GM12864 (cell line): ENCODE measurements at regions not wholly inside any gene's neighbourhood (a gene's known extent, or its start where the extent isn't known, plus 50 kb on each side); places are given as distances from the start of the nearest gene placed in this dataset.

Experiments used
- DNase-seq: peaks from one replicate; pipeline ENCODE4 v3.0.0-alpha.2; 2011; ENCODE audit warnings: low read depth
- H3K4me3 ChIP-seq: 2 replicates; pipeline ENCODE4 v1.5.1; 2011; ENCODE audit warnings: mild to moderate bottlenecking, low read depth, low read length, control low read depth
- CTCF ChIP-seq: IDR thresholded peaks from 2 replicates; pipeline ENCODE4 v1.5.1; 2011; ENCODE audit warnings: low read depth, mild to moderate bottlenecking, moderate library complexity, low read length, control low read depth, inconsistent platforms; ENCODE audit errors: missing control alignments

GRCh38 chr11:112852143-112852866 is 108.9 kb upstream of the NCAM1 start:
- DNase-seq: no peak
- TF ChIP-seq CTCF: no peak
- H3K4me3 ChIP-seq: no peak overlapping the region

- TF ChIP-seq CTCF: no peak
- no peak for DNase-seq
- no peak overlapping the region for H3K4me3 ChIP-seq
Measured at GRCh38 chr11:112856133-112856532, 105.1 kb upstream of the NCAM1 start.

GRCh38 chr11:112856591-112856990 is 104.6 kb upstream of the NCAM1 start:
- no peak overlapping the region for H3K4me3 ChIP-seq
- DNase-seq: no peak
- no peak for TF ChIP-seq CTCF

- DNase-seq: no peak
Measured at GRCh38 chr11:112858289-112859023, 102.8 kb upstream of the NCAM1 start.

GRCh38 chr11:112859787-112860186 is 101.4 kb upstream of the NCAM1 start:
- H3K4me3 ChIP-seq: no peak overlapping the region
- no peak for DNase-seq
- no peak for TF ChIP-seq CTCF

More at GRCh38 chr11:112858289-112859023, 102.8 kb upstream of the NCAM1 start:
- no peak for TF ChIP-seq CTCF
- H3K4me3 ChIP-seq: no peak overlapping the region

- no peak for DNase-seq
- TF ChIP-seq CTCF: no peak
- H3K4me3 ChIP-seq: no peak overlapping the region
Measured at GRCh38 chr11:112861356-112861755, 99.9 kb upstream of the NCAM1 start.

- DNase-seq: no peak
- no peak overlapping the region for H3K4me3 ChIP-seq
- no peak for TF ChIP-seq CTCF
Measured at GRCh38 chr11:112863305-112863704, 97.9 kb upstream of the NCAM1 start.
